NCI-H526 treated with DMSO at 0.1 percent for 48 hours (cell line): ENCODE measurements at regions not wholly inside any gene's neighbourhood (a gene's known extent, or its start where the extent isn't known, plus 50 kb on each side); places are given as distances from the start of the nearest gene placed in this dataset.

Source experiments
- DNase-seq: peaks from one replicate; lab custom pipeline; 2025; lab: John Stamatoyannopoulos, UW

DNA sequence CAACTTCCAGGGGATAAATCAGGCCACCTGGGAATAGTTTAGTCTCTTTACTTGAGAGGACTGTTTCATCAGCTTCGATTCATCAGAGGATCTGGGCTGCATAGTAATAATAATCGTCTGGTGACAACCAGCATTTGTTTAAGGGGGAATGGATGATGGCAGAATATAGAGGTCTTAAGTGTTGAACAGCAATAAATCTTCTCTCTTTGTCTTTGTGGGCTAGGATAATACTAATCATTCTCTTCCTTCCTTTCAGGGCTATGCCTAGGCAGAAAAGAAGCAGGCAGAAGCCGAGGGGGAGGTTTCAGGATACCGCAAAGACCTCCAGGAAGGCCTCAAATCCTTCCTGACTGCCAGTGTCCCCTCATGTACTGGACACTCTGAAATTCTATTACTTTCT is 150.4 kb upstream of the GAREM1 start:
- DNase-seq: no peak

DNA sequence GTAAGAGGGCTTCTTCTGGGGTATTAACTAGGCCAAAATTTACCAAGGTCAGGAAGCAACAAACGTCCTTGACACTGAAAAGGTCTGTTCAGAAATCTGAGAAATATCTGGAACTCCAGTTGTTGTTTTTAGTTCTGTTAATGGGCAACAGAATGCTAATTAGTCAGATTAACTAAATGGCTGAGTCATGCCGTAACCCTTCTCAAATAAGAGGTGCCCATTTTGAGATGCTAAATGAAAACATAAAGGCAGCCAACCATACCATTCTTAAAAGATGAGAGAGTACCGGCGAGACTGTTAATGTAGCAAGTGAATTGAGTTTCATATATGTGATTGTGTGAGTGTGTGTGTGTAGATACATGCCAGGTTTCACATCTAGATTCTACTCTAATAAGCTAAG is 147.9 kb upstream of the GAREM1 start:
- no peak for DNase-seq

DNA sequence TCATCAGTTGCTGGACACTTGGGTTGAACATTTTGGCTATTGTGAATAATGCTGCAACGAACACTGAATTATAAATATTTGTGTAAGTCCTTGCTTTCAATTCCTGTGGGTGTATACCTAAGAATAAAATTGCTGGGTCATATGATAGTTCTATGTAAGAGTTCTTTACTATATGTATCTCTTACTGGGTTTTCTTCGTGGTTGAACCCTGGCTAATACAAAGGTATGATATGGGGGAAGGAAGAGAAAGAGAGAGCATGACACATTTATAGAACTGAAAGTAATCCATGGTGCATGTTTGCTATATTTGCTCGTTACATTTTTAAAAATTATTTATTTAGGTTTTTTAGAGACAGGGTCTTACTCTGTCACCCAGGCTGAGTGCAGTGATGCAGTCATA is 143.1 kb upstream of the GAREM1 start:
- DNase-seq: no peak

DNA sequence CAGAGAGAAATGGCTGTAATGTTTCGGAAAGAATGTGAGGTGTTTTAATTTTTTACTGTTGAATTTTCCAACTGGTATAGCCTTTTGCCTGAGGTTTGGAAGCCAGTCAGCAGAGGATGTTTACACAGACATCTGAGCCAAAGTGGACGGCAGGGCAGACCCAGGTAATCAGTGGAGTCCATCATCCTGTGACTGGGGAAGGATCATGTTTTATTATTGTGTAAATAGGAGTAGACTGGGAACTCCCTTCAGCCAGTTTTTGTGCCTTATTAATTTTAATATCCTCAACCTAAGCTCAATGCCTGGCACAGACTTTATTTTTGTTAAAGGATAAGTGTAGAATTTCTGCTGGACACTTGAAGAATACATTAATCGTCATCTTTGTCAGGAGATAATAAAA is 142.0 kb upstream of the GAREM1 start:
- DNase-seq: peak; percentile 67

DNA sequence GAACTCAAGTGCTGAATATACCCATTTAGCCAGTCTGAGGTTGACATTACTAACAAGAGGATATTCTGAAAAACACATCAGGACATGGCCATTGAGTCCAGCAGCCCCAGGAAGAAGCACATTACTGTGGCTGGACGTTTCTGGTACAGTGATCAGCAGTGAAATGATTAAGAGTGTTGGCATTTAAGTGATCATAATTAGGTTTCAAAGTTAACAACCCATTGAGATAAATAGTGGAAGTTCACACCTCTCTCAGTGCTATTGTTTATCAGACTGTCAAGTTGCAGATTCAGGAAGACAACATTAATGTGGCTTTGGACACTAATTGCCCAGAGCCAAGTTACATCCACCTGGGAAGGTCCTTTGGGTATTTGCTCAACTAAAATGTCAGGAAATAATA is 139.5 kb upstream of the GAREM1 start:
- no peak for DNase-seq

DNA sequence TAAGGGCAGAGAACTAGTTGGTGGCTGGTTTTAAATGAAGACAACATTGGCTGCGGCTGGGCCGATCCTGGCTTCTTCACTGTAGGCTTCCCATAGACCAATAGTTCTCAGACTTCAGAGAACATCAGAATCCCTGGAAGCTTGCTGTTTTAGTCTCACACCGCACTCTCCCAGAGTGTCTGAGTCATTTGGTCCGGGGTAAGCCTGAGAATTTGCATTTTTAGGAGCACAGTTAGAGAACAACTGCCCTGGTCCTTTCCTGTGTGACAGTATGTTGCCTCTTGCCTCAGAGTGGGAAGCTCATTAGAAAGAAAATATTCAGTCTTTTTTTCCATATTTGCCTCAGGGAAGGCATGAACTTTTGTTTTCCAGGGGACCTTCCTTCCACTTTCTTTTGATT is 137.1 kb upstream of the GAREM1 start:
- DNase-seq: no peak

DNA sequence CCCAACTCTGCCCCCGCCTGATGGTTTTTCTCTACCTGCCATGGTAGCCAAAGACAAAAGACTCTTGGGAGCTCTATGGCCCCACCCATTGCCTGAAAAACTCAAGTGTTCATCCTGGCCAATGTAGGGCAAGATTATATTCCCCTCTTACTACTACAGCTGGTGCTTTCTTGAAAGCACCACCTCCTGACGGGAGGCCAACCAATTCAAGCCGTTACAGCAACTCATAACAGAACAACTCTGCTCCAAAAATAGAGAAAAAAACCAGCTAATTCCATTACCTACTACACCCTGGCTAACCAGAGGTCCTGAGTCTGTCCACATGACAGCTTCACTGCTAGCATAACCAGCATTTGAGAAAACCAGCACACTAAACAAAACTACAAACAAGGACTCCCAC is 127.5 kb upstream of the GAREM1 start:
- DNase-seq: no peak

DNA sequence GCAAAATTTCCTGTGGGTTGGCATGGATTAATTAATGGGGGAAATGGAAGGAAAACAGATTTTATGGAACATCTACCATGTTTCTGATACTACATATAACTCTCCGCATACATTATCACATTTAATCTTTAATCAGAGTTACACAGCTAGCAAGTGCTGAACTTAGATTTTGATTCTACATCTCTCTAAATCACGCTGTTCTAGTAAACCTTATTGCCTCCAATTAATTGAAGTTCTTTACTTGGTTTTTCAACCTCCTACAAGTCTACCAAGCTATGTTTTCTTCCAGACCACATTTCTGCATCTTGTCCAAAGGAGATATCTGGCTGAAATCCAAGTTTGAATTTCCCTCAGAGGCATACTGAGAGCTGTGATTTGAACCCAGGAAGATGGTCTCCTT is 125.8 kb upstream of the GAREM1 start:
- no peak for DNase-seq

DNA sequence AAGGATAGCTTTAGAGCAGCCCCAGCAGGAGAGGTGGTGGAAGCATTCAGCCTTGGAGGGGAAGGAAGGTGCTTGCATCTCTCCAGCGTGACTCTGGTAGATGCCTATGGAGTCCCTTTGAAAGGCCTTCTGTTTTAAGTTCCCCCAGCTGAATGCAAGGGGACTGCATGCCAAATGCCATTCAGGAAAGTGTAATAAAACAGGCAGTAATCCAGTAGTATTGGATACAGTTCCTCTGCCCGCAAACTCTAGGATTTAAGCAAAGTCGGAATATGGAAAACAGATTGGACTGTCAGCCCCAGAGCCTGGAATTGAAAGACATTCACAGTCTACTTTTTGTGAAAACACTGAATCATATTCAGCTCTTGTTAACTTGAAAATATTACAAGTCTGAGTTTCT is 125.2 kb upstream of the GAREM1 start:
- no peak for DNase-seq

DNA sequence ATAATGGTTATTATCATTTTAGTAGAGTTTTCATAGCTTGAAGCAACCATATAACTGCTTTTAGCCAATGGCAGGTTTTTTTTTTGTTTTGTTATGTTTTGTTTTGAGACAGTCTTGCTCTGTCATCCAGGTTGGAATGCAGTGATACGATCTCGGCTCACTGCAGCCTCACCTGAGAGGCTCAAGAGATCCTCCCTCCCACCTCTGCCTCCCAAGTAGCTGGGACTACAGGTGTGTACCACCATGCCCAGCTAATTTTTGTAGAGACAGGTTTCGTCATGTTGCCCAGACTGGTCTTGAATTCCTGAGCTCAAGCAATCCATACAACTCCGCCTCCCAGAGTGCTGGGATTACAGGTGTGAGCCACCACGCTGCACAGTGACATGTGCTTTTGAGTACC is 117.5 kb upstream of the GAREM1 start:
- no peak for DNase-seq

DNA sequence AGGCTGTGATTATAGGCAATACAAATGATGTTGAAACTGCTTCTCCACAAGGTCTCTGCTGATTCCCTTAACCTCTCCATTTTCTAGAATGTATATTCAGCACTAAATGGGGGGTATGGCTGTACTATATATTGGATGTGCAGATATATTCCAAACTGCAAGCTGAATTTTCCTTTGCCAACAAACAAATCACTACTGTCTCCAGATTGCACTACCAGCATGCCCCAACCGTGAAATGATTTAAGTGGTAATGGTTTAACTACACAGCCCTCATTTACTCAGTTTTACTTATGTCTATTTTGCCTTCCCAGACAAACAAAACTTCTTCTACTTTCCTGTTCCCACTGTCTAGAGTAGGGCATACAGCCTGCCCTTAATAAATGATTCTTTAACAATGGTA is 112.7 kb upstream of the GAREM1 start:
- DNase-seq: no peak

DNA sequence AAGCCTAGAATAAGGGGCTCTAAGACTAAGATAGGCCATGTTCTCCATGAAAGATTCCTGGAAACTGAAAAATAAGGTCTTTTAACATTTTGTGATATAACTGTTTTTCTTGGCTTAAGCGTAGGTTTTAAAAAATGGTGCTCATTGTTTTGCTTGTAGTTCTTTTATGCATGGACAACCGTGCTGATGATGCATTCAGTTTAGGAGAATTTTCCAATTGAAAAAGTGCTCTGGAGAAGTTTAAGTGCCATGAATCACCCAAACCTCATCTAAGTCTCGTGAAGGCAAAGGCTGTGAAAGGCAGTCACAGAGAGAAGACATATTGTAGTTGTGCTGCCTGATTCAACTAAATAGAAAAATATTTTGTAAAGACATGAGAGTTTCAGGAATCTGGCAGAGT is 111.8 kb upstream of the GAREM1 start:
- DNase-seq: no peak

DNA sequence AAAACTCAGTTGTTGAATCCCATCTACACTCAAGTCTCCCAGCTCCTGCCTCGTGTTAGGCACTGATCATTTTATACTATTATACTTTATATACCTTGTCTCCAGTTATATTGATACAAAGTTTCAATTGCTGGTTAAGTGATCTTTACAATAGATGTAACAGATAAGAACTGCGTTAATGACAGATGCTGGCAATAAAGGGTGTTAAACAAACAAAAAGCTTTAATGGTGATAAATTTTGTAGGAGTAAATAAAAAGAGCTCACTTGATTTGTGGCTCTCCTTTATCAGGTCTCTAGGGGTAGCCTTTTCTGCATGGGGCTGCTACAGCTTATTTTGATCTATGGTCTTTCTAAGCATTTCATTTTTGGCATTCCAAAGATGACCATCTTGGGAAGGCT is 106.9 kb upstream of the GAREM1 start:
- DNase-seq: no peak

DNA sequence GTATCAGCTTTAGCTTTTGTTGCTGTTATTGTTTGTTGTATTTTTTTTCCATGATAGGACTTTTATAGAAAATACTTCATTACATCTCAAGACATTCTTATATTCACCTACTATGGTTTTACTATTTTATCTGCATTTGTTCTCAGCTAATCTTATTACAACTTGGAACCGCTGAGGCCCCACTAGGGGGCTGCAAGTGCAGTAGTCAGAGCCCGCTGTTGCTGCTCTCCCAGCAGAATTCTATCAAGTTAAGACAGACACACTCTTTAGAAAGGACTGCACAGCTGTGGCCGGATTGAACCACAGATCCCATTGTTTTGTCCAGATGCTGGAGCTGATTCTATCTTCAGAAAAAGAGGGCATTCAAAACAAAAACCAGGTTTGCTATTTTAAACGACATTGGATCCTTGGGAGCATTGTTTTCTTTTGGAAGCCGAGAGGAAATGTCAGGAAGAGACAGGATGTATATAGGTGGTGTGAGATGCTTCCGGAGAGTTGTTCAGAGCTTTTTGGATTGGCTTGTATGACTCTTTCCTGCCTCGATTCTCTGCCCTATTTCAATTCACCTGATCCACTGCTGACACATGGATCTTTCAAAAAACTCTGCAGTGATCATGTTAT is 105.7 kb upstream of the GAREM1 start:
- DNase-seq: peak; percentile 3

DNA sequence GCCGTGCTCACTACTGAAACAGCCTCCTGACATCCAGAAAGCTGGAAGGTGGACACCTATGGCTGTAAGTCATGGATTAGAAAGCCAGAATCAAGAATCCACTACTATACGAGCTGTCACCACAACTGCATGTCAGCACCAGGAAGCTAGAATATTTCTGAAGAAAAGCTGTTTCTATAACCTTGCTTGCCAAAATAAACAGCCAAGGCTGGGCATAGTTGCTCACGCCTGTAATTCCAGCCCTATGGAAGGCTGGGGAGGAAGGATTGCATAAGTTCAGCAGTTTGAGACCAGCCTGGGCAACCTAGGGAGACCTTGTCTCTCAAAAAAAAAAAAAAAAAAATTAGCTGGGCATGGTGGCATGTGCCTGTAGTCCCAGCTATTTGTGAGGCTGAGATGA is 96.3 kb upstream of the GAREM1 start:
- no peak for DNase-seq

DNA sequence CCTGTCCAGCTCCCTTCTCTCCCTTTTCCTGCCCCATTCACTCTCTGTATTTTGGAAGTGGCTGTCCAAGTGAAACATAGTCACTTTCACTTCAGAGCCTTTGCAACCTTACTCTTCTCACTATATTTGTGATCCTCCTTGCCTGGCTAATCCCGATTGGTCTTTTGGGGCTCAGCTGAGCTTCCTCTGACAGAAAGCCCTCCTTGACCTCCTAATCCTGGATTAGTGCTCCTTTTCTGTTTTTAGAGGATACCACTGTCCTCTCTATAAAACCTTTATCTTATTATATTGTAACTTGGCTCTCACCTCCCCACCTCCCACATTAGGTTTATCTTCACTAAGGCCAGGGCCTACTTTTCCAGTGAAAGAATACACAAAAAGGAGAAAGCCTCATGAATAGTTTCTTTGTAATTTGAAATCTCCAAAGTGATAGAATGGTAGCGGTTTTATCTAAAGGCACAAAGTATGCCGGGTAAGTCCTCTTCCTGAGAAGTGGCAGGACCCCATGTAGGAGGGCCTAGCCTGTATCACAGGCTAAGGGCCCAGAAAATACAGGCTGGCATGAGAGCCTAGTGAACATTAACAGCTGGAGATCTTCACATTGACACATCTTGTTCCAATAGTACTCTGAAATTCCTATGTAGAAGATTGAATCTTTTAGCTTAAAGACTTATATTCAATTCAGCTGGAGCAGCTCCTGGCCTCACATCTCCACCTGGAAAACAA is 83.1 kb upstream of the GAREM1 start:
- DNase-seq: no peak

DNA sequence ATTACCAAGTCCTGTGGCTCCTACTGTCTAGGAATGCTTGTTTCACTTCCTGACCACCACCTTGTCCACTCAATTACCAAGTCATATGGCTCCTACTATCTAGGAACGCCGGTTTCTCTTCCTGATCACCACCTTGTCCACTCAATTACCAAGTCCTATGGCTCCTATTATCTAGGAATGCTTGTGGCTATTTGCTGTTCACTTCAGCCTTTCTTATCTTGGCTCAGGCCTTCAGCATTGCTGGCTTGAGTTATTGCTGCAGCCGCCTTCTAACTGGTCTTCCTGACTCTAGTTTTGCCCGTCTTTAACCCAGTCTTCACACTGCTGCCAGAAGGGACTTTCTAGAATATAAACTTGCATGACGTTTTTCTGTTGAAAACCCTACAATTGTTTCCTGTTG is 82.5 kb upstream of the GAREM1 start:
- DNase-seq: no peak

DNA sequence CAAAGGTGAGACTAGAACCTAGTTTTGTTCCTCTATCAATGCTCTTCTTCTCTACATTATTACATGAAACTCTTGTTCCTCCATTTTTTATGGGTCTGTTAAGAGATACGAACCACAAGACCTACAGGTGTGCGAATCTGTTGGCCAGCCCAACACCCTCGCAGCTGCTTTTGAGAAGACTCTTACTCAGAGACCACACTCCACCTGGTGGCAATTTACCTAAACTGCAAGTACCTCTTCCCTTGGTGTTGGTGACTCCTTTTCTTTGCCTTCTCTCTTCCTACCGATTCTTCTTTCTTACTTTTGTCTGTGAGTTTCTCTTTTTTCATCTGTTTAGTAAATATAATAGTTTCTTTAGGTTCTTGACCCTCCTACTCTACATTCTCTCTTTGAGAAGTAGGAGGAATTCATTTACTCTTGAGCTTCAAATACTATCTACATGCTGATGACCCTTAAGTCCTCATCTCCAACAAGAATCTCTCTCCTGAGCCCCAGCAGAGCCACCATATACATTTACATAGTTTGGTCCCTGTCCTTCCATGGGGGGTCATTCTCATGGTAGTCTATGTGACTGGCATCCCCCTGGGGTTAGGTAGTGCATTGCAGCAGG is 81.8 kb upstream of the GAREM1 start:
- peak; percentile 18 for DNase-seq

DNA sequence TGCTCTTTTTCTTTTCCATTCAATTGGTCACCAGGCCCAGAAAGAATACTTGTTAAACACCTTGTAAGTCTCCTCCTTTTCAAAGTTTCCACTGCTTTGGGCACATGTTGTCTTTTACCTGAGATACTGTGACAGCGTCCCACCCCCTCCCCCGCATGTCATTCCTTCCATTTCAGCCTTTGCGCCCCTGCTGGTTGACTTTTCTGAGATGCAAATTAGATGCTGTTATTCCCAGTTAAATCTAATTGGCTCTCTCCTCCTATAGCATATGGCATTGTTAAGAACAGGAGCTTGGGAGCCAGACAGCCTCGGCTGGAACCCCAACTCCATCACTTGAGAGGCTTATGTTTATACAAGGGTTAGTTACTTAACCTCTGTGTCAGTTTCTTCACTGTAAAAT is 80.3 kb upstream of the GAREM1 start:
- DNase-seq: no peak

DNA sequence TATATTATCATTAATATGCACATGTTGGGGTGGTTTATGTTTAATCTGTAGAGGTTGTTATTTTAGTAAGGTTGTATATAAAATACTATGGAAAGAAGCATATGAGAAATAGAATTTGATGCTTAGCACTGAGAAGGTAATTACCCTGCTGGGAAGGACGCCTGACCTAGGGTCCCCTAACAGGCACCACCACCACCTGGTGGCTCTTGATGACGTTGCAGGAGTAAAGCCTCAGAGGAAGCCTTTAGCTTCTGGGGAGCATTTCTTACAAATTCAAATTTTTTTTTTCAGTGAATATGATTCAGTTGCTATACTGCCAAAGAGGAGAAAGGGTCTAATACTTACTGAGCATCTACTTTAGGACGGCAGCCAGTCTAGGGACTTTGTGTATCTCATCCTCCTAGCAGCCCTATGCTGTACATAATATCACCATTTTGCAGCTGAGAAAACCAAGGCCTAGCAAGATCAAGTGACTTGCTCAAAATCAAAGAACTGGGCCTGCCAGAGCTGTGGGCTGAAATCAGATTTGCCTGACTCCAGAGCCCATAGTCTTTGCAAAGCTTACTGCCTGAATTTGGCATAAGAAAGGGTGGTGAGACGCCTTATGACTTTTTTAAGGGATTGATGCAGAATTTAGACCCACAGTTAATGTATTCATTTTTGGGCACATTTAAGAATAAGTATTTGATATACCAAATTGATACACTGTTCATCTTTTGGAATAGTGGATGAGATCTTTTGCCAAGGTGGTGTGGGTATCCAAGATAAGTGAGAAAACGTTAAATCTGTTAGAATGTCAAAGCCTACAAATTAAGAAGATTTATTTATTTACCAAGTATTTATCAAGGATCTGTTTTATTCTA is 78.8 kb upstream of the GAREM1 start:
- DNase-seq: peak; percentile 1

DNA sequence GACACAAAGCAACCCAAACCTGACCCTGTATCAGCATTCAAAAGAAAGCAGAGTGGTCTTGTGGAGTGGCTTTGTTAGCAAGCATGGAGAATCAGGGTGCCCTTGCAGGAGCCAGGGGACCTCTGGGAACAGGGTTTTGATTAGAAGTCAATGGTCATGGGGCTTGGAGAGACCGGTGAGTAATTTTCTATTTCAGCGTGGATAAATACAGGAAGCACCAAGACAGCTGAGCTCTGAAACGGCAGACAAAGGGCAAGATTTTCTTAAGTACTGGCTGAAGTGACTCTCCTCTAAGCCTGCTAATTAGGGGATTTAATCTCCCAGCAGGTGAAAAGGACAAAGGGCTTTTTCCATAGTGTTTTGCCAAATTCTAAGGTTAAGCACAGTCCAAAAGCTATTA is 78.0 kb upstream of the GAREM1 start:
- no peak for DNase-seq

DNA sequence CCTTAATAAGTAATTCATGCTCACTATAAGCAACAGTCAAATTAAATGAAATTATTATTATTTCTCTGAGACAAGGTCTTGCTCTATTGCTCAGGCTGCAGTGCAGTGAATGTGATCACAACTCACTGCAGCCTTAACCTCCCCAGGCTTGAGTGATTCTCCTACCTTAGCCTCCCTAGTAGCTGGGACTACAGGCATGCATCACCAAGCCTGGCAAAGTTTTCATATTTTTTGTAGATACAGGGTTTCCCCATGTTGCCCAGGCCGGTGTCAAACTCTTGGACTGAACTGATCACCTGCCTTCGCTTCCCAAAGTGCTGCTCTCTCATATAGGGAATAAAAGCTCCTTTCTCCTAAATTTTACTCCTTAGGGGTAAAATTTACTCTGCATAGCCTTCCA is 74.9 kb upstream of the GAREM1 start:
- DNase-seq: no peak

DNA sequence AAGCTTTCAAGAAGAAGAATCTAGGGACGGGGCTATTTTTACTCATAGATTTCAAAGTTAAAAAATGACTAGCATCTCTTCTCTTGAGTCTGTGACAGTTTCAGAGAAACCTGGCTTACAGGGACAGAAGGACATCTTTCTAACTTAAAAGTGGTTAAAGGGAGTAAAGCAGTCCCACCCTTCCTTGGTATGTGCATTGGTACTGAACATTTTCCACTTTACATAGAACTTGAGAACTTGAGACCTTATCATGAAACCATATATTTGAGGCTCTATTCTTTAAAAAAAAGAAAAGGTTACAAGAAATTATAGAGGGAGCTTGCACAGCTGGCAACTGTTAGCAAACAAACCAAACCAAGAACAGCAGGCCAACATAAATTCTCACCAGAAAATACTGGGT is 73.4 kb upstream of the GAREM1 start:
- no peak for DNase-seq
